Gastroesophageal sphincter (tissue), 2 donors: ENCODE measurements at regions not wholly inside any gene's neighbourhood (a gene's known extent, or its start where the extent isn't known, plus 50 kb on each side); places are given as distances from the start of the nearest gene placed in this dataset.

Experiments used
- POLR2A ChIP-seq, 2 donors: fragments of 450-650 bp; IDR thresholded peaks; one replicate each; pipeline ENCODE4 v1.6.1; 2017; ENCODE audit warnings: antibody characterized with exemption in 2 of 2, mild to moderate bottlenecking in 2 of 2, moderate library complexity in 1 of 2
- POLR2AphosphoS5 ChIP-seq: sonication (generic); formaldehyde crosslinking; IDR thresholded peaks from one replicate; pipeline ENCODE4 v1.6.1; 2017; ENCODE audit warnings: antibody characterized with exemption

- TF ChIP-seq POLR2A (IDR thresholded peaks at IDR 0.05), result no peak
- no peak for TF ChIP-seq POLR2AphosphoS5
These were observed 357.6 kb downstream of the EFNA5 start for GRCh38 chr5:107313098-107313497.
